HEK293 (cell line): ENCODE measurements at regions not wholly inside any gene's neighbourhood (a gene's known extent, or its start where the extent isn't known, plus 50 kb on each side); places are given as distances from the start of the nearest gene placed in this dataset.

Source experiments
- ATF2 ChIP-seq: fragments of 450-650 bp; formaldehyde crosslinking; IDR thresholded peaks from 2 replicates; pipeline ENCODE4 v1.5.1; 2016; ENCODE audit warnings: missing biosample characterization, missing genetic modification characterization, low read depth
- BCL11B ChIP-seq: fragments of 450-650 bp; formaldehyde crosslinking; IDR thresholded peaks from 2 replicates; pipeline ENCODE4 v1.5.1; 2016; ENCODE audit warnings: low read depth, missing biosample characterization, missing genetic modification characterization
- BCL6B ChIP-seq: fragments of 450-650 bp; formaldehyde crosslinking; IDR thresholded peaks from 2 replicates; pipeline ENCODE4 v1.5.1; 2017; ENCODE audit warnings: missing biosample characterization, missing genetic modification characterization
- CTCF ChIP-seq: fragments of 450-650 bp; formaldehyde crosslinking; IDR thresholded peaks from 2 replicates; pipeline ENCODE4 v1.5.1; 2016; ENCODE audit warnings: missing biosample characterization, missing genetic modification characterization
- FEZF1 ChIP-seq: fragments of 450-650 bp; formaldehyde crosslinking; IDR thresholded peaks from 2 replicates; pipeline ENCODE4 v1.5.1; 2016; ENCODE audit warnings: missing biosample characterization, missing genetic modification characterization
- KLF16 ChIP-seq: fragments of 450-650 bp; formaldehyde crosslinking; IDR thresholded peaks from 2 replicates; pipeline ENCODE4 v1.5.1; 2017; ENCODE audit warnings: missing biosample characterization, missing genetic modification characterization
- KLF9 ChIP-seq: fragments of 450-650 bp; formaldehyde crosslinking; IDR thresholded peaks from 2 replicates; pipeline ENCODE4 v1.5.1; 2016; ENCODE audit warnings: missing biosample characterization, missing genetic modification characterization, low read depth
- PRDM1 ChIP-seq: fragments of 450-650 bp; formaldehyde crosslinking; IDR thresholded peaks from 2 replicates; pipeline ENCODE4; 2016; ENCODE audit warnings: missing biosample characterization, missing genetic modification characterization
- SP7 ChIP-seq: fragments of 450-650 bp; formaldehyde crosslinking; IDR thresholded peaks from 2 replicates; pipeline ENCODE4 v1.5.1; 2016; ENCODE audit warnings: missing biosample characterization, missing genetic modification characterization
- WT1 ChIP-seq: fragments of 450-650 bp; formaldehyde crosslinking; IDR thresholded peaks from 2 replicates; pipeline ENCODE4 v1.5.1; 2016; ENCODE audit warnings: missing biosample characterization, missing genetic modification characterization
- ZBTB1 ChIP-seq: fragments of 450-650 bp; formaldehyde crosslinking; IDR thresholded peaks from 2 replicates; pipeline ENCODE4 v1.5.1; 2016; ENCODE audit warnings: missing biosample characterization, missing genetic modification characterization
- ZBTB21 ChIP-seq: fragments of 450-650 bp; formaldehyde crosslinking; IDR thresholded peaks from 2 replicates; pipeline ENCODE4 v1.5.1; 2017; ENCODE audit warnings: missing biosample characterization, missing genetic modification characterization
- ZFP69B ChIP-seq: fragments of 450-650 bp; formaldehyde crosslinking; IDR thresholded peaks from 2 replicates; pipeline ENCODE4 v1.5.1; 2016; ENCODE audit warnings: missing biosample characterization, missing genetic modification characterization
- ZNF10 ChIP-seq: fragments of 450-650 bp; formaldehyde crosslinking; IDR thresholded peaks from 2 replicates; pipeline ENCODE4 v1.5.1; 2017; ENCODE audit warnings: missing biosample characterization, missing genetic modification characterization
- ZNF140 ChIP-seq: fragments of 450-650 bp; formaldehyde crosslinking; IDR thresholded peaks from 2 replicates; pipeline ENCODE4 v1.5.1; 2016; ENCODE audit warnings: missing biosample characterization, missing genetic modification characterization
- ZNF155 ChIP-seq: fragments of 450-650 bp; formaldehyde crosslinking; IDR thresholded peaks from 2 replicates; pipeline ENCODE4 v1.5.1; 2016; ENCODE audit warnings: missing biosample characterization, missing genetic modification characterization
- ZNF18 ChIP-seq: fragments of 450-650 bp; formaldehyde crosslinking; IDR thresholded peaks from 2 replicates; pipeline ENCODE4 v1.5.1; 2016; ENCODE audit warnings: missing biosample characterization, missing genetic modification characterization
- ZNF19 ChIP-seq: fragments of 450-650 bp; formaldehyde crosslinking; IDR thresholded peaks from 2 replicates; pipeline ENCODE4; 2016; ENCODE audit warnings: missing biosample characterization, missing genetic modification characterization, low read depth
- ZNF311 ChIP-seq: fragments of 450-650 bp; formaldehyde crosslinking; IDR thresholded peaks from 2 replicates; pipeline ENCODE4 v1.5.1; 2017; ENCODE audit warnings: missing biosample characterization, missing genetic modification characterization, borderline replicate concordance
- ZNF398 ChIP-seq: fragments of 450-650 bp; formaldehyde crosslinking; IDR thresholded peaks from 2 replicates; pipeline ENCODE4 v1.5.1; 2017; ENCODE audit warnings: missing biosample characterization, missing genetic modification characterization
- ZNF473 ChIP-seq: fragments of 450-650 bp; formaldehyde crosslinking; IDR thresholded peaks from 2 replicates; pipeline ENCODE4 v1.5.1; 2017; ENCODE audit warnings: missing biosample characterization, missing genetic modification characterization
- ZNF558 ChIP-seq: fragments of 450-650 bp; formaldehyde crosslinking; IDR thresholded peaks from 2 replicates; pipeline ENCODE4 v1.5.1; 2016; ENCODE audit warnings: missing biosample characterization, missing genetic modification characterization
- ZNF571 ChIP-seq: fragments of 450-650 bp; formaldehyde crosslinking; IDR thresholded peaks from 2 replicates; pipeline ENCODE4 v1.5.0; 2017; ENCODE audit warnings: missing biosample characterization, missing genetic modification characterization
- ZNF600 ChIP-seq: fragments of 450-650 bp; formaldehyde crosslinking; IDR thresholded peaks from 2 replicates; pipeline ENCODE4 v1.5.1; 2016; ENCODE audit warnings: missing biosample characterization, missing genetic modification characterization
- ZNF645 ChIP-seq: fragments of 450-650 bp; formaldehyde crosslinking; IDR thresholded peaks from 2 replicates; pipeline ENCODE4; 2016; ENCODE audit warnings: missing biosample characterization, missing genetic modification characterization
- ZNF654 ChIP-seq: fragments of 450-650 bp; formaldehyde crosslinking; IDR thresholded peaks from 2 replicates; pipeline ENCODE4 v1.5.1; 2016; ENCODE audit warnings: low read depth, missing biosample characterization, missing genetic modification characterization
- ZNF692 ChIP-seq: fragments of 450-650 bp; formaldehyde crosslinking; IDR thresholded peaks from 2 replicates; pipeline ENCODE4 v1.5.1; 2016; ENCODE audit warnings: missing biosample characterization, missing genetic modification characterization
- ZNF704 ChIP-seq: fragments of 450-650 bp; formaldehyde crosslinking; IDR thresholded peaks from 2 replicates; pipeline ENCODE4 v1.5.1; 2016; ENCODE audit warnings: missing biosample characterization, missing genetic modification characterization
- ZNF792 ChIP-seq: fragments of 450-650 bp; formaldehyde crosslinking; IDR thresholded peaks from 2 replicates; pipeline ENCODE4 v1.5.1; 2016; ENCODE audit warnings: missing biosample characterization, missing genetic modification characterization
- ZSCAN23 ChIP-seq: fragments of 450-650 bp; formaldehyde crosslinking; IDR thresholded peaks from 2 replicates; pipeline ENCODE4 v1.5.1; 2016; ENCODE audit warnings: missing biosample characterization, missing genetic modification characterization

GRCh38 chr6:150465610-150466009, 96.8 kb downstream of the IYD start (continued):
- TF ChIP-seq ATF2 (tag by site-specific recombination) (no peak; the same call in 1 of the 2 replicates), ZNF19 (tag by site-specific recombination) (no peak), ZNF398 (tag by site-specific recombination) (0 out of 2 replicates have a peak, but pooled peaks have one; percentile 7), ZNF473 (tag by site-specific recombination) (no peak), ZNF654 (tag by site-specific recombination) (no peak), ZBTB1 (tag by site-specific recombination) (no peak), ZNF645 (tag by site-specific recombination) (no peak), ZNF558 (tag by site-specific recombination) (no peak), ZNF10 (tag by site-specific recombination) (peak; percentile 8; the same call in 1 of the 2 replicates), BCL11B (tag by site-specific recombination) (0 out of 2 replicates have a peak, but pooled peaks have one; percentile 30), ZNF18 (tag by site-specific recombination) (no peak), KLF9 (tag by site-specific recombination) (no peak), ZFP69B (tag by site-specific recombination) (no peak), ZNF692 (0 out of 2 replicates have a peak, but pooled peaks have one; percentile 5), ZNF140 (no peak), ZNF571 (tag by site-specific recombination) (no peak), WT1 (tag by site-specific recombination) (0 out of 2 replicates have a peak, but pooled peaks have one; percentile 30), SP7 (tag by site-specific recombination) (peak; percentile 24; the same call in 1 of the 2 replicates), ZNF600 (tag by site-specific recombination) (no peak), PRDM1 (tag by site-specific recombination) (no peak), ZNF155 (tag by site-specific recombination) (no peak), CTCF (tag by site-specific recombination) (no peak), ZSCAN23 (tag by site-specific recombination) (no peak), ZBTB21 (tag by site-specific recombination) (0 out of 2 replicates have a peak, but pooled peaks have one; percentile 11), FEZF1 (tag by site-specific recombination) (peak; percentile 57), ZNF704 (tag by site-specific recombination) (no peak), ZNF792 (tag by site-specific recombination) (no peak), ZNF311 (no peak), BCL6B (tag by site-specific recombination) (no peak), KLF16 (tag by site-specific recombination) (peak; percentile 67; the same call in 1 of the 2 replicates)
